ENCODE measurements at regions not wholly inside any gene's neighbourhood (a gene's known extent, or its start where the extent isn't known, plus 50 kb on each side); places are given as distances from the start of the nearest gene placed in this dataset.

GRCh38 chr18:45541421-45541820 lies 73.9 kb upstream of the SLC14A2 start:
- TF ChIP-seq CTCF (conservative IDR thresholded peaks at IDR 0.05; ENCODE audit: low read length), result no peak
- TF ChIP-seq EZH2phosphoT487 (IDR thresholded peaks at IDR 0.05; ENCODE audit: borderline replicate concordance, low read depth, low read length), result no peak
